ENCODE measurements at regions not wholly inside any gene's neighbourhood (a gene's known extent, or its start where the extent isn't known, plus 50 kb on each side); places are given as distances from the start of the nearest gene placed in this dataset.
"Not testable (repeated sequence)": the region's sequence is repeated elsewhere in the genome, so short reads cannot be mapped to it uniquely, and the experiment has no call there.

GRCh38 chr5:74530326-74531050 is 110.0 kb downstream of the ENC1 start:
- DNase-seq, result no peak

- DNase-seq, result no peak
Measured at GRCh38 chr5:74529101-74529500, 111.4 kb downstream of the ENC1 start.

- no peak for DNase-seq
Measured at GRCh38 chr5:74526111-74526510, 114.4 kb downstream of the ENC1 start.

GRCh38 chr5:74524767-74525166 is 115.8 kb downstream of the ENC1 start:
- not testable (repeated sequence) for DNase-seq

- DNase-seq, result not testable (repeated sequence)
Measured at GRCh38 chr5:74523698-74524097, 116.8 kb downstream of the ENC1 start.

GRCh38 chr5:74522838-74523237 is 117.7 kb downstream of the ENC1 start:
- DNase-seq, result not testable (repeated sequence)

GRCh38 chr5:74521401-74521800 is 119.1 kb downstream of the ENC1 start:
- DNase-seq, result no peak

- no peak for DNase-seq
Measured at GRCh38 chr5:74519679-74520078, 120.8 kb downstream of the ENC1 start.

- no peak for DNase-seq
Measured at GRCh38 chr5:74519161-74519571, 121.4 kb downstream of the ENC1 start.

GRCh38 chr5:74517700-74518099 is 122.8 kb downstream of the ENC1 start:
- DNase-seq, result no peak

- DNase-seq, result no peak
Measured at GRCh38 chr5:74516211-74516636, 124.3 kb downstream of the ENC1 start.

GRCh38 chr5:74514888-74515551 is 125.5 kb downstream of the ENC1 start:
- no peak for DNase-seq

GRCh38 chr5:74511770-74512169 is 128.8 kb downstream of the ENC1 start:
- not testable (repeated sequence) for DNase-seq

- no peak for DNase-seq
Measured at GRCh38 chr5:74510476-74511075, 130.0 kb downstream of the ENC1 start.

- no peak for DNase-seq
Measured at GRCh38 chr5:74507370-74508005, 133.0 kb downstream of the ENC1 start.

GRCh38 chr5:74506119-74506518 is 134.4 kb downstream of the ENC1 start:
- DNase-seq, result no peak

- no peak for DNase-seq
Measured at GRCh38 chr5:74504463-74504862, 136.1 kb downstream of the ENC1 start.

GRCh38 chr5:74502479-74502950 is 138.0 kb downstream of the ENC1 start:
- DNase-seq, result peak in 1 of 2 experiments; percentile 14

- no peak for DNase-seq
Measured at GRCh38 chr5:74501674-74502478, 138.7 kb downstream of the ENC1 start.

- DNase-seq, result peak in 1 of 2 experiments; percentile 50
Measured at GRCh38 chr5:74500110-74500917, 140.2 kb downstream of the ENC1 start.

GRCh38 chr5:74499256-74500050 is 141.1 kb downstream of the ENC1 start:
- peak in 1 of 2 experiments; percentile 57 for DNase-seq

Data from NCI-H2081 (cell line).